SK-N-SH treated with all-trans-retinoic acid at 6 μM for 48 hours (cell line): ENCODE measurements at regions not wholly inside any gene's neighbourhood (a gene's known extent, or its start where the extent isn't known, plus 50 kb on each side); places are given as distances from the start of the nearest gene placed in this dataset.

Source experiments
- ATAC-seq: fragments of 200-7000 bp; cut with Tn5 transposase; 3 replicates; pipeline ENCODE4 v1.9.1; 2020; ENCODE audit warnings: mild to moderate bottlenecking, moderate library complexity
- ARNTL ChIP-seq: fragments of 450-650 bp; formaldehyde crosslinking; IDR thresholded peaks from 2 replicates; pipeline ENCODE4 v1.5.0; 2020; ENCODE audit warnings: low read depth, mild to moderate bottlenecking, moderate library complexity, borderline replicate concordance
- BACH2 ChIP-seq: fragments of 250-450 bp; sonication (Bioruptor Pico); IDR thresholded peaks from 2 replicates; pipeline ENCODE4 v1.9.0; 2021; ENCODE audit warnings: mild to moderate bottlenecking, borderline replicate concordance
- CSDC2 ChIP-seq: fragments of 250-450 bp; sonication (Bioruptor Pico); IDR thresholded peaks from 2 replicates; pipeline ENCODE4 v1.5.0; 2020; ENCODE audit warnings: mild to moderate bottlenecking, moderate library complexity
- ESRRG ChIP-seq: fragments of 250-450 bp; sonication (Bioruptor Pico); IDR thresholded peaks from 2 replicates; pipeline ENCODE4 v1.6.1; 2021; ENCODE audit warnings: mild to moderate bottlenecking
- GLIS3 ChIP-seq: fragments of 250-450 bp; sonication (Bioruptor Pico); IDR thresholded peaks from 2 replicates; pipeline ENCODE4 v1.5.0; 2020; ENCODE audit warnings: mild to moderate bottlenecking, moderate library complexity
- ISL1 ChIP-seq: fragments of 250-450 bp; sonication (Bioruptor Pico); IDR thresholded peaks from 2 replicates; pipeline ENCODE4 v2.1.2; 2022; ENCODE audit warnings: mild to moderate bottlenecking, moderate library complexity
- OSR1 ChIP-seq: fragments of 250-450 bp; sonication (Bioruptor Pico); IDR thresholded peaks from 2 replicates; pipeline ENCODE4 v1.8.0; 2022; ENCODE audit warnings: moderate library complexity, mild to moderate bottlenecking, inconsistent platforms
- PPARA ChIP-seq: fragments of 250-450 bp; sonication (Bioruptor Pico); IDR thresholded peaks from 2 replicates; pipeline ENCODE4 v1.5.0; 2020; ENCODE audit warnings: mild to moderate bottlenecking, borderline replicate concordance
- RARB ChIP-seq: fragments of 250-450 bp; sonication (Bioruptor Pico); IDR thresholded peaks from 2 replicates; pipeline ENCODE4 v1.8.0; 2021; ENCODE audit warnings: mild to moderate bottlenecking, moderate library complexity
- SNAI2 ChIP-seq: fragments of 250-450 bp; sonication (Bioruptor Pico); IDR thresholded peaks from 2 replicates; pipeline ENCODE4 v1.5.0; 2020; ENCODE audit warnings: mild to moderate bottlenecking, moderate library complexity
- TCF4 ChIP-seq: fragments of 250-450 bp; sonication (Bioruptor Pico); IDR thresholded peaks from 2 replicates; pipeline ENCODE4 v1.8.0; 2021; ENCODE audit warnings: mild to moderate bottlenecking, moderate library complexity, borderline replicate concordance
- TOX ChIP-seq: fragments of 250-450 bp; sonication (Bioruptor Pico); IDR thresholded peaks from 2 replicates; pipeline ENCODE4 v1.8.0; 2021; ENCODE audit warnings: mild to moderate bottlenecking, moderate library complexity, borderline replicate concordance
- ZC3H10 ChIP-seq: fragments of 250-450 bp; sonication (Bioruptor Pico); IDR thresholded peaks from 2 replicates; pipeline ENCODE4 v1.5.1; 2021; ENCODE audit warnings: mild to moderate bottlenecking, moderate library complexity
- ZFP3 ChIP-seq: fragments of 250-450 bp; sonication (Bioruptor Pico); IDR thresholded peaks from 2 replicates; pipeline ENCODE4 v1.5.0; 2020; ENCODE audit warnings: mild to moderate bottlenecking, moderate library complexity
- ZFP30 ChIP-seq: fragments of 450-650 bp; formaldehyde crosslinking; IDR thresholded peaks from 2 replicates; pipeline ENCODE4 v1.5.0; 2022; ENCODE audit warnings: mild to moderate bottlenecking, moderate library complexity
- ZNF565 ChIP-seq: fragments of 450-650 bp; formaldehyde crosslinking; conservative IDR thresholded peaks from 2 replicates; pipeline ENCODE4 v1.5.0; 2020; ENCODE audit warnings: low read depth, mild to moderate bottlenecking, moderate library complexity
- ZNF70 ChIP-seq: fragments of 450-650 bp; formaldehyde crosslinking; IDR thresholded peaks from 2 replicates; pipeline ENCODE4 v1.5.0; 2020; ENCODE audit warnings: mild to moderate bottlenecking, moderate library complexity
- ZNF8 ChIP-seq: fragments of 450-650 bp; formaldehyde crosslinking; IDR thresholded peaks from 2 replicates; pipeline ENCODE4 v1.5.0; 2020; ENCODE audit warnings: mild to moderate bottlenecking, moderate library complexity
- TF ChIP-seq, protein P1 (sequence below): fragments of 250-450 bp; sonication (Bioruptor Pico); IDR thresholded peaks from 2 replicates; pipeline ENCODE4 v1.8.0; 2021; ENCODE audit warnings: low read depth, mild to moderate bottlenecking, moderate library complexity, borderline replicate concordance
- TF ChIP-seq, protein P2 (sequence below): fragments of 250-450 bp; sonication (Bioruptor Pico); IDR thresholded peaks from 2 replicates; pipeline ENCODE4 v1.5.0; 2020; ENCODE audit warnings: mild to moderate bottlenecking, moderate library complexity
- TF ChIP-seq, protein P3 (sequence below): fragments of 250-450 bp; sonication (Bioruptor Pico); IDR thresholded peaks from 2 replicates; pipeline ENCODE4 v1.5.1; 2021; ENCODE audit warnings: mild to moderate bottlenecking, moderate library complexity
- TF ChIP-seq, protein P4 (sequence below): fragments of 250-450 bp; sonication (Bioruptor Pico); IDR thresholded peaks from 2 replicates; pipeline ENCODE4 v1.8.0; 2020; ENCODE audit warnings: mild to moderate bottlenecking, moderate library complexity, borderline replicate concordance
- TF ChIP-seq, protein P5 (sequence below): fragments of 250-450 bp; sonication (Bioruptor Pico); IDR thresholded peaks from 2 replicates; pipeline ENCODE4 v1.5.1; 2020; ENCODE audit warnings: low read depth, mild to moderate bottlenecking, moderate library complexity

DNA sequence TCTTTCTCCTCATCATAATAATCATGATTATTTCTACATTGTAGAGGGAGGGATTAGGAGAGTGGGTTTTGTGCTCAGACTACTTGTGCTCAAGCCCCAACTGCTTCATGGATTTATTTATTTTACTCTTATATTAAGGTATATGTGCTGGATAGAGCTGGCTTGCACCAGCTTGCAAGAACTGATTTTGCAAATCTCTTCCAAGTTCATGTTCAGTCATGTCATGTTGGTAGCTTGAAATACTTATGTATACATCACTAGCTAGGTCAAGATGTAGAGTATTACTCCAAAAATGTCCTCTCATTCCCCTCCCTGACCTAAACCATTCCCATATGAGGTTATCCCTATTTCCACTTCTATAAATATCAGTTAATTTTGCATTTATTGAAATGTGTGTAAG is 293.9 kb upstream of the RBMS3 start:
- TF ChIP-seq, protein P1, sequence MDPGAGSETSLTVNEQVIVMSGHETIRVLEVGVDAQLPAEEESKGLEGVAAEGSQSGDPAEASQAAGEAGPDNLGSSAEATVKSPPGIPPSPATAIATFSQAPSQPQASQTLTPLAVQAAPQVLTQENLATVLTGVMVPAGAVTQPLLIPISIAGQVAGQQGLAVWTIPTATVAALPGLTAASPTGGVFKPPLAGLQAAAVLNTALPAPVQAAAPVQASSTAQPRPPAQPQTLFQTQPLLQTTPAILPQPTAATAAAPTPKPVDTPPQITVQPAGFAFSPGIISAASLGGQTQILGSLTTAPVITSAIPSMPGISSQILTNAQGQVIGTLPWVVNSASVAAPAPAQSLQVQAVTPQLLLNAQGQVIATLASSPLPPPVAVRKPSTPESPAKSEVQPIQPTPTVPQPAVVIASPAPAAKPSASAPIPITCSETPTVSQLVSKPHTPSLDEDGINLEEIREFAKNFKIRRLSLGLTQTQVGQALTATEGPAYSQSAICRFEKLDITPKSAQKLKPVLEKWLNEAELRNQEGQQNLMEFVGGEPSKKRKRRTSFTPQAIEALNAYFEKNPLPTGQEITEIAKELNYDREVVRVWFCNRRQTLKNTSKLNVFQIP = no peak
- no peak for TF ChIP-seq ZNF70 (CRISPR knock-in tag)
- TF ChIP-seq BACH2 = no peak
- TF ChIP-seq CSDC2 (CRISPR knock-in tag) = no peak
- TF ChIP-seq ZC3H10 (CRISPR knock-in tag) = no peak
- no peak for TF ChIP-seq TCF4 (CRISPR knock-in tag)
- TF ChIP-seq TOX (CRISPR knock-in tag) = no peak
- TF ChIP-seq ZFP3 (CRISPR knock-in tag) = no peak
- TF ChIP-seq ARNTL (CRISPR knock-in tag) = no peak
- TF ChIP-seq, protein P2, sequence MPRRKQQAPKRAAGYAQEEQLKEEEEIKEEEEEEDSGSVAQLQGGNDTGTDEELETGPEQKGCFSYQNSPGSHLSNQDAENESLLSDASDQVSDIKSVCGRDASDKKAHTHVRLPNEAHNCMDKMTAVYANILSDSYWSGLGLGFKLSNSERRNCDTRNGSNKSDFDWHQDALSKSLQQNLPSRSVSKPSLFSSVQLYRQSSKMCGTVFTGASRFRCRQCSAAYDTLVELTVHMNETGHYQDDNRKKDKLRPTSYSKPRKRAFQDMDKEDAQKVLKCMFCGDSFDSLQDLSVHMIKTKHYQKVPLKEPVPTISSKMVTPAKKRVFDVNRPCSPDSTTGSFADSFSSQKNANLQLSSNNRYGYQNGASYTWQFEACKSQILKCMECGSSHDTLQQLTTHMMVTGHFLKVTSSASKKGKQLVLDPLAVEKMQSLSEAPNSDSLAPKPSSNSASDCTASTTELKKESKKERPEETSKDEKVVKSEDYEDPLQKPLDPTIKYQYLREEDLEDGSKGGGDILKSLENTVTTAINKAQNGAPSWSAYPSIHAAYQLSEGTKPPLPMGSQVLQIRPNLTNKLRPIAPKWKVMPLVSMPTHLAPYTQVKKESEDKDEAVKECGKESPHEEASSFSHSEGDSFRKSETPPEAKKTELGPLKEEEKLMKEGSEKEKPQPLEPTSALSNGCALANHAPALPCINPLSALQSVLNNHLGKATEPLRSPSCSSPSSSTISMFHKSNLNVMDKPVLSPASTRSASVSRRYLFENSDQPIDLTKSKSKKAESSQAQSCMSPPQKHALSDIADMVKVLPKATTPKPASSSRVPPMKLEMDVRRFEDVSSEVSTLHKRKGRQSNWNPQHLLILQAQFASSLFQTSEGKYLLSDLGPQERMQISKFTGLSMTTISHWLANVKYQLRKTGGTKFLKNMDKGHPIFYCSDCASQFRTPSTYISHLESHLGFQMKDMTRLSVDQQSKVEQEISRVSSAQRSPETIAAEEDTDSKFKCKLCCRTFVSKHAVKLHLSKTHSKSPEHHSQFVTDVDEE = no peak
- TF ChIP-seq ISL1 (CRISPR knock-in tag) = no peak
- no peak for TF ChIP-seq ZNF8 (CRISPR knock-in tag)
- TF ChIP-seq, protein P3, sequence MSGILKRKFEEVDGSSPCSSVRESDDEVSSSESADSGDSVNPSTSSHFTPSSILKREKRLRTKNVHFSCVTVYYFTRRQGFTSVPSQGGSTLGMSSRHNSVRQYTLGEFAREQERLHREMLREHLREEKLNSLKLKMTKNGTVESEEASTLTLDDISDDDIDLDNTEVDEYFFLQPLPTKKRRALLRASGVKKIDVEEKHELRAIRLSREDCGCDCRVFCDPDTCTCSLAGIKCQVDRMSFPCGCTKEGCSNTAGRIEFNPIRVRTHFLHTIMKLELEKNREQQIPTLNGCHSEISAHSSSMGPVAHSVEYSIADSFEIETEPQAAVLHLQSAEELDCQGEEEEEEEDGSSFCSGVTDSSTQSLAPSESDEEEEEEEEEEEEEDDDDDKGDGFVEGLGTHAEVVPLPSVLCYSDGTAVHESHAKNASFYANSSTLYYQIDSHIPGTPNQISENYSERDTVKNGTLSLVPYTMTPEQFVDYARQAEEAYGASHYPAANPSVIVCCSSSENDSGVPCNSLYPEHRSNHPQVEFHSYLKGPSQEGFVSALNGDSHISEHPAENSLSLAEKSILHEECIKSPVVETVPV (CRISPR knock-in tag) = no peak
- no peak for TF ChIP-seq ZFP30
- no peak for TF ChIP-seq SNAI2 (CRISPR knock-in tag)
- TF ChIP-seq PPARA (CRISPR knock-in tag) = no peak
- no peak for TF ChIP-seq OSR1 (CRISPR knock-in tag)
- TF ChIP-seq, all 23 proteins: peak for 0
- ATAC-seq = no peak

DNA sequence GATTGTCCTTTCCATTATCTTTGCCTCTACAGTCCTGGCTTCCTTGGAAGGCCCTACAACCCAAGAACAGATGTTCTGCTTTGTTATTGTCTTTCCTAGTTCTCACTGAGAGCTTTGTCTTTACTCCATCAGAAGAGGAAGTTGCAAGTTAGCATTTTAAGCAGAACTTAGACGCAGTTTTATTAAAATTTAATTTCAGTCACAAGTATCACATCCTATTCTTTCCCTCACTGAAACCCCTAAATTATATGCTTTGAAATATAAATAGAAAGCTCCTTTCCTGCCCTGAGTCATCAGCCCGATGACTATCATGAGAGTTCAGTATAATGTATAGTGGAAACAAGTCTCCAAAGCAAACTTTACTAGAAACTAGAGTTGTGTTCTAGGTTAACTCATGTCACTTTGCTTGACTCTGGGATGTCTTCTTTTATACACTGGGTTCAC is 291.2 kb upstream of the RBMS3 start:
- peak; percentile 83 for ATAC-seq
- TF ChIP-seq, protein P4, sequence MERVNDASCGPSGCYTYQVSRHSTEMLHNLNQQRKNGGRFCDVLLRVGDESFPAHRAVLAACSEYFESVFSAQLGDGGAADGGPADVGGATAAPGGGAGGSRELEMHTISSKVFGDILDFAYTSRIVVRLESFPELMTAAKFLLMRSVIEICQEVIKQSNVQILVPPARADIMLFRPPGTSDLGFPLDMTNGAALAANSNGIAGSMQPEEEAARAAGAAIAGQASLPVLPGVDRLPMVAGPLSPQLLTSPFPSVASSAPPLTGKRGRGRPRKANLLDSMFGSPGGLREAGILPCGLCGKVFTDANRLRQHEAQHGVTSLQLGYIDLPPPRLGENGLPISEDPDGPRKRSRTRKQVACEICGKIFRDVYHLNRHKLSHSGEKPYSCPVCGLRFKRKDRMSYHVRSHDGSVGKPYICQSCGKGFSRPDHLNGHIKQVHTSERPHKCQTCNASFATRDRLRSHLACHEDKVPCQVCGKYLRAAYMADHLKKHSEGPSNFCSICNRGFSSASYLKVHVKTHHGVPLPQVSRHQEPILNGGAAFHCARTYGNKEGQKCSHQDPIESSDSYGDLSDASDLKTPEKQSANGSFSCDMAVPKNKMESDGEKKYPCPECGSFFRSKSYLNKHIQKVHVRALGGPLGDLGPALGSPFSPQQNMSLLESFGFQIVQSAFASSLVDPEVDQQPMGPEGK (CRISPR knock-in tag) = no peak
- TF ChIP-seq ZFP30 (no peak), TOX (CRISPR knock-in tag) (no peak), ISL1 (CRISPR knock-in tag) (no peak), GLIS3 (no peak), RARB (CRISPR knock-in tag) (no peak), ZFP3 (CRISPR knock-in tag) (no peak), ARNTL (CRISPR knock-in tag) (no peak), TCF4 (CRISPR knock-in tag) (no peak), ESRRG (no peak), ZNF565 (CRISPR knock-in tag) (no peak), PPARA (CRISPR knock-in tag) (no peak), OSR1 (CRISPR knock-in tag) (no peak), ZNF70 (CRISPR knock-in tag) (no peak)
- TF ChIP-seq, protein P5, sequence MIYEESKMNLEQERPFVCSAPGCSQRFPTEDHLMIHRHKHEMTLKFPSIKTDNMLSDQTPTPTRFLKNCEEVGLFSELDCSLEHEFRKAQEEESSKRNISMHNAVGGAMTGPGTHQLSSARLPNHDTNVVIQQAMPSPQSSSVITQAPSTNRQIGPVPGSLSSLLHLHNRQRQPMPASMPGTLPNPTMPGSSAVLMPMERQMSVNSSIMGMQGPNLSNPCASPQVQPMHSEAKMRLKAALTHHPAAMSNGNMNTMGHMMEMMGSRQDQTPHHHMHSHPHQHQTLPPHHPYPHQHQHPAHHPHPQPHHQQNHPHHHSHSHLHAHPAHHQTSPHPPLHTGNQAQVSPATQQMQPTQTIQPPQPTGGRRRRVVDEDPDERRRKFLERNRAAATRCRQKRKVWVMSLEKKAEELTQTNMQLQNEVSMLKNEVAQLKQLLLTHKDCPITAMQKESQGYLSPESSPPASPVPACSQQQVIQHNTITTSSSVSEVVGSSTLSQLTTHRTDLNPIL (CRISPR knock-in tag) = no peak
- TF ChIP-seq, protein P3 (CRISPR knock-in tag) = no peak
